Large intestine (tissue), 3 donors: ENCODE measurements at regions not wholly inside any gene's neighbourhood (a gene's known extent, or its start where the extent isn't known, plus 50 kb on each side); places are given as distances from the start of the nearest gene placed in this dataset.

Source experiments
- DNase-seq, 2 donors: peaks; one replicate each; pipeline versions ENCODE4 v3.0.0 to v3.0.0-alpha.2; 2013
- H3K27ac ChIP-seq: one replicate; pipeline ENCODE4 v1.5.1; 2013; ENCODE audit warnings: low read length
- H3K27me3 ChIP-seq: 2 replicates; pipeline ENCODE4 v1.6.1; 2013; ENCODE audit warnings: low read length; ENCODE audit not compliant: control insufficient read depth, insufficient read depth
- H3K36me3 ChIP-seq: 2 replicates; pipeline ENCODE4 v1.6.1; 2013; ENCODE audit warnings: low read length; ENCODE audit not compliant: control insufficient read depth, insufficient read depth
- H3K4me1 ChIP-seq: one replicate; pipeline ENCODE4 v1.6.1; 2013; ENCODE audit warnings: low read length; ENCODE audit not compliant: control insufficient read depth, insufficient read depth
- H3K4me3 ChIP-seq: one replicate; pipeline ENCODE4 v1.5.1; 2013; ENCODE audit warnings: low read length
- H3K9me3 ChIP-seq: one replicate; pipeline ENCODE4 v1.6.1; 2013; ENCODE audit warnings: mild to moderate bottlenecking, low read depth, low read length, moderate library complexity; ENCODE audit not compliant: control insufficient read depth
- WGBS: methylation state at CpG from one replicate; pipeline ENCODE4 v1.1.5; 2013; ENCODE audit warnings: low lambda C conversion rate; ENCODE audit not compliant: insufficient coverage; 5-methylcytosine and 5-hydroxymethylcytosine counted together

DNA sequence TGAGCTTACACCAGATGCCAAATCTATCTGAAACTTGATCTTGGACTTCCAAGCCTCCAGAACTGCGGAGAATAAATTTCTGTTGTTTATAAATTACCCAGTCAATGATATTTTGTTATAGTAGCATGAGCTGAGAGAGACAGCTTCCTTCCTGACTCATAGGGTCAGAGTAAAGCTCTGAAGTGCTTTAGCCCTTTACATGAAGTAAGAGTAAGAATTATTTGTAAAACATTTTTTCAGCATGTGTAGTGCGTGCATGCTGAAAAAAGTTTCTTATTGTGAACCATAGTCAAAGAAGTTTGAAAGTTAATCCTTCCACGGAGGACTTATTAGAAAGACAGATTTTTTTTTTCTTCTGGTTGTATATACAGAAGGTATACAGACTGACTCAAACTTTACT lies 172.4 kb downstream of the DMRT2 start:
- Histone ChIP-seq H3K4me3 (no peak overlapping the region), H3K27me3 (no peaks in the 10 kb centered on the region), H3K36me3 (no peaks in the 10 kb centered on the region), H3K9me3 (no peaks in the 10 kb centered on the region), H3K27ac (no peak overlapping the region), H3K4me1 (no peaks in the 10 kb centered on the region)
- 0% methylated on average over 1 of the region's 3 CpGs for WGBS
- no peak for DNase-seq

DNA sequence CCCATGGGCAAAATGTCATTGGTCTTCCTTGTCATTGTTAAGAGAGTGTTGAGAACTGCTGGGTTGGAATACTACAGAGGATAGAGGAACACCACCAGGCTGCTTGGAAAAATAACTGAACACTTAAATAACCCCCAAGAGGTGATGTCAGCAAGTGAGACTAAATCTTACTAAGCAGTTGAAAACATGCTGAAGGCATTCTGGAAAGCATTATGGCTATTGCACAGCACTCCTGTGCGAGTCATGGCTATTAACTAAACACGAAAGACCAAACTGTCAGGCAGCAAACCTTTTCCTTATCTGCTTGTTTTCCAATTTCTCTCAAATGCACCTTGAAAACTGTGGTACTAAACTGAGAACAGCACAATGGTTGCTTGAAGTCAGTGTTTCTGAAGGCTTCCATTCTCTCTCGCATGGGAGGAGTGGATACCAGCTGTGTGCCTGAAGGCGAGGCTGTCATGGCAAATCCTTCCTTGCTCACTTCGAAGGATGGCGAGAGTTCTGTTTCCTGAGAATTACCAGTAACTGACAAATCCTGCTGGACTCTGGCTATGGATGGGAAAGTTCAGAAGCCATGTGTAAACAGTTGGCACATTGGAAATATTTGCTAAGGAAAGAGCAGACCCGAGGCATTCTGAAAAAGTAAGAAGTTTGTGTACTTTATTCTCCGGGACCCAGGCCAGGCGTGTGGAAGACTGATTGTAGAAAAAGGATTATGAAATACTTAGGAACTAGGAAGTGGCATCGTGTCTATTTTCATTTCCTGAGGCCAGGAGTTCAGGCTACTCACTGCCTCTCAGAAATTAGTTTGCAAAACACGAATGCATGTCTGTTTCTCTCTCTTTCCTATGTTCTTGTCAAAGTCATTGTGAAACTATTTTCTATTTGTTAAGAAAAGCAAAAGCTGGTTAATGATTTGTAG lies 182.1 kb downstream of the DMRT2 start:
- H3K36me3 ChIP-seq, result no peaks in the 10 kb centered on the region
- H3K27me3 ChIP-seq, result no peaks in the 10 kb centered on the region
- WGBS, result 40% methylated on average over 2 of the region's 11 CpGs
- no peaks in the 10 kb centered on the region for H3K9me3 ChIP-seq
- DNase-seq, result peak; percentile 57 to 75
- peak overlapping the region; percentile 30 for H3K27ac ChIP-seq
- no peak overlapping the region for H3K4me3 ChIP-seq
- H3K4me1 ChIP-seq, result no peaks in the 10 kb centered on the region

DNA sequence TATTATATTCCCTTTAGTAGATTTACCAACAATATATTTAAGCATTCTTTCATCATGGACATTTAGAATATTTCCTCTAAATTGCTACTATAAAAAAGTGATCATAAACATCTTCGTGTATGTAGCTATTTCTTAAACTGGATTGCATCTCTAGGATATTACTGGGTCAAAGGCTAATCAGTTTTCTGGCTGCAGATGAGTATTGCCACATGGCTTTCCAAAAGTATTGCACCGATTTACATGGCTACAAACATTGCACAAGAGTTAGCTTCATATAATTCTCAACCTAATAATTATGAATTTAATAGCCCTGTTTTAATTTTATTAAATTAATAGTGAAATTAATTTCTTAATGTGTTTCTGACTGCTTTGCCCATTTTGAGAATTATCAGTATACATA lies 183.4 kb downstream of the DMRT2 start:
- no peaks in the 10 kb centered on the region for H3K36me3 ChIP-seq
- H3K4me1 ChIP-seq, result no peaks in the 10 kb centered on the region
- H3K4me3 ChIP-seq, result no peak overlapping the region
- no peaks in the 10 kb centered on the region for H3K27me3 ChIP-seq
- no peak for DNase-seq
- H3K9me3 ChIP-seq, result no peaks in the 10 kb centered on the region
- no CpG with 5 or more reads among the region's 2 CpGs for WGBS
- no peak overlapping the region for H3K27ac ChIP-seq

DNA sequence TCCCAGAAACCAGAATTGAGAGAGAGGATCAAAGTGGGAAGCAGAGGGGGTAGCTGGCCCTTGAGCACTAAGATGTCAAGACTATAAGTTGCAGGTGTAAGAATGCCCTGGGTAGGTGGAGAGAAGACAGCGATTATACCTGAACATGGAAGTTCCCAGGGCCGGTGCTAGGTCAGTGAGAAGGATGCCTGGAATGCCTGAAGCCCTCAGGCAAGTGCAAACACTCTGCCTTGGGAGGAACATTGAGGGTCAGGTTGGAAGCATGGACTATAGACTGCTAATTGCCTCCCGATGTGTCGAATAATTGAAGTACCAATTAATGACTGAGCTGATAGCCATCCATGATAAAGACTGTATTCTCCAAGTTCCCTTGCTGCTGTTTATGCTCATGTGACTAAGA lies 185.5 kb downstream of the DMRT2 start:
- 100% methylated on average over 2 of the region's 4 CpGs for WGBS

DNA sequence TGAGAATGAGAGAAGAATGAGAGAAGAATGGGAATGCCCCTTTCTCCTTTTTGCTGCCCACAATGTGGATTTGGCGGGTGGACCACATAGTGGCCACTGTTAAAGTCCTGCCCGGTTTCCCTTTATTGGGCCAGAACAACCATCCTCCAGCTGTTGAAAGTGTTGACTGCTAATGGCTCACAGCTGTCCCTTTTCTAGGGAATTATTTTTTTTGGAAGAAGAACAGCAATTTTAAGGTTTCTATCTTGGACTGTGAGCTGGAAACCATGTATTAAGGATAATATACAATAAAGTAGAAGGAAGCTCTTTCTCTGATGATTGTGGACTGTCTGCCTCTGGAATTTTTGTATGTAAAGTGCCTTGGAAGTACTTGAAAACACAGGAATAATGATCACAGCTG lies 185.9 kb downstream of the DMRT2 start:
- Histone ChIP-seq H3K9me3 (no peaks in the 10 kb centered on the region), H3K4me1 (no peaks in the 10 kb centered on the region), H3K36me3 (no peaks in the 10 kb centered on the region), H3K27ac (no peak overlapping the region), H3K27me3 (no peaks in the 10 kb centered on the region), H3K4me3 (no peak overlapping the region)
- WGBS, result no CpG with 5 or more reads among the region's 2 CpGs
- DNase-seq, result no peak

More for the DNA sequence above, 185.5 kb downstream of the DMRT2 start:
- DNase-seq, result no peak
- H3K4me1 ChIP-seq, result no peaks in the 10 kb centered on the region
- no peak overlapping the region for H3K27ac ChIP-seq
- no peaks in the 10 kb centered on the region for H3K27me3 ChIP-seq
- no peak overlapping the region for H3K4me3 ChIP-seq
- H3K9me3 ChIP-seq, result no peaks in the 10 kb centered on the region
- no peaks in the 10 kb centered on the region for H3K36me3 ChIP-seq

DNA sequence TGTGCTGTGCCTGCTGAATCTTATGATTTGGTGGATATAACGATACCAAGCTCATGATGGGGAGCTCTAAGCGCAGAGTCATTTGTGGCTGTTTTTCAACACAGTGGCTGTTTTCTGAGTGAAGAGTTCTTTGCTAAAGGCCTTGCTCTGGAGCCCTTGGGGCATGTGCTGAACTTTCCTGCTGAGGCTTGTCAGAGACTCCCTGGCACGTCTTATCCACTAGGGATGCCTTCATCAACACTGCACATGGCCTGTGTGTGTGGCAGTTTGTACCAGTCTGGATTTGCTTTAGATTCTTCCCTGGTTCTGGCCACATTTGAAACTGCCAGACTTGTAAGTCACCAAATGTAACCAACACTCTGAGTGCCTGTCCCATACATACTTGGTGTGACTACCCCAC lies 188.2 kb downstream of the DMRT2 start:
- Histone ChIP-seq H3K36me3 (no peaks in the 10 kb centered on the region), H3K27ac (no peak overlapping the region), H3K9me3 (no peaks in the 10 kb centered on the region), H3K4me3 (no peak overlapping the region), H3K27me3 (no peaks in the 10 kb centered on the region), H3K4me1 (no peaks in the 10 kb centered on the region)
- no peak for DNase-seq
- WGBS, result no CpG with 5 or more reads among the region's 3 CpGs

DNA sequence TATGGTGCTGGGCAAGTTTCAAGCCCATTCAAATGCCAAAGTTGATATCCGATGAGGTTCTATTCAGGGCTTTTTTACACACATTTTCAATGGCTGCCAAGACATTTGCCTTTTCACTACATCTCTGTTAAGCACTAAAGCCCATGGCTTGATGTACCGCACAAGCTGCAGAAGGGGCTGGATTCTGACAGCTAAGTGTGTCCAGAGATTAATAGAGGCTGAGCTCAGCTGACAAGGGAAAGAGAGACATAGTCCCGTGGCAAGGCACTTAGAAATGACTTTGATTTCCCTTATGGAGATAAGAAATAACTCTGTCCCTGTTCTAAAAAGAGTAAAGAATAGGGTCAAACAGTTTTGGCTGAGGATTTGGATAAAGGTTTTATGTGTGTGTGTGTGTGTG lies 198.6 kb downstream of the DMRT2 start:
- no peak for DNase-seq
- Histone ChIP-seq H3K4me3 (no peak overlapping the region), H3K36me3 (no peaks in the 10 kb centered on the region), H3K4me1 (no peaks in the 10 kb centered on the region), H3K27ac (no peak overlapping the region), H3K9me3 (no peaks in the 10 kb centered on the region), H3K27me3 (no peaks in the 10 kb centered on the region)
- WGBS, result no CpG with 5 or more reads among the region's 3 CpGs

DNA sequence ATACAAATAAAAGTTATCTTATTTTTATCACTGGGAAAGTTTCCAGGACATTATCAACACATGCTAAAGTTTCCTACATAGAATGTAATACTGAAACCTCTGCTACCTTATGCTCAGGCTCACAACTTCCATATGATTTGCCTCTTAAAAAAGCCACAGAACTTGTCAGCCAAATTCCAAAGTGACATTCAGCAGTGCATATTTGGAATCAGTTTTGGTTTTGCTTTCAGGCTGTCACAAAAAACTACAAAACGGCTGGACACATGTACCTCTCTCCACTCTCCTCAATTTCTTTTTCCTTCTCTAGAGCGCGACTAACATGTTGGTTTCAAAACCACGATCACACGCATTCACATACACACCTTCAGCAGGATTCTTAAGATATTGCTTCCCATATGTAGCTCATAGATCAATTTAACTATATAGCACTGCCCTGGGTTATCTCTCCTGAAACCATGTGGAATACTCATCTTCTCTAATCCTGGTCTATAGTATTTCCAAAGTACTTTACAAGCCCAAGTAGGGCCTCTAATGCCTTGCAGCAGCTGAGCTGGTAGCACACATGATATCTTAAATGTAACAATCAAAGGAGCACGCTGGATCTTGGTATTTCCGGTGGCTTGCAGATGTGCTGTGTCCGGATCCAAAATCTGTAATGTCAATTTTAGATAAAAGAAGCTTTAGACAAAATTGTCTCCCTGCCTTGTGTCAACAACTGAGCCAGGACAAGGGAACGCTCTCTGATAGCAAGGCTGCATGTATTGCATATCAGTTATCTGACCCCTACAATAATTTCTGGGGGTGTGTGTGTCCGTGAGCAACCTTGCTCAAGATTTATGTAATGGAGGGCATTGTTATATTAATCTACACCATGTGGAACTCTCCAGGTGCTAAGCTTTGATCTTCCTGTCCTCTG lies 203.2 kb downstream of the DMRT2 start:
- Histone ChIP-seq H3K4me3 (no peak overlapping the region), H3K9me3 (no peaks in the 10 kb centered on the region), H3K4me1 (no peaks in the 10 kb centered on the region), H3K27ac (no peak overlapping the region), H3K27me3 (no peaks in the 10 kb centered on the region), H3K36me3 (no peaks in the 10 kb centered on the region)
- DNase-seq, result peak in 1 of 2 donors; percentile 11
- 79% methylated on average over 4 of the region's 10 CpGs for WGBS

DNA sequence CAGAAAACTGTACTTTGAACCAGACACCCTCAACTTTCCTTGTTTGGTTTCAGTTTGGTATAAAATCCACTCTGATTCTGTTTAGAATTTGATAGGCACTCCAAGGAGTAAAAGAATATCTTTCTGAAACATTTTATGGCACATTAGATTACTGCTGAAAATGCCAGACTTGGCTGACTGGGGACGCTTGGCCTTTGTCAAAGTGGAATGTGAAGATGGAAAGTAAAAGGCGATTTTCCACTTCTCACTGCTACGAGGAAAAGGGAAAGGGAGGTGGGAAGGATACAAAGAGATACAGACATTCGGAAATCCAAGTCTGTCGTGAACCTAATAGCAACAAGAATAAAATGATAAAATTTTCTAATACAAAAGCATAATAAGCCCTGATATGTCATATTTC lies 203.9 kb downstream of the DMRT2 start:
- WGBS, result 0% methylated on average over 1 of the region's 5 CpGs
- no peaks in the 10 kb centered on the region for H3K4me1 ChIP-seq

DNA sequence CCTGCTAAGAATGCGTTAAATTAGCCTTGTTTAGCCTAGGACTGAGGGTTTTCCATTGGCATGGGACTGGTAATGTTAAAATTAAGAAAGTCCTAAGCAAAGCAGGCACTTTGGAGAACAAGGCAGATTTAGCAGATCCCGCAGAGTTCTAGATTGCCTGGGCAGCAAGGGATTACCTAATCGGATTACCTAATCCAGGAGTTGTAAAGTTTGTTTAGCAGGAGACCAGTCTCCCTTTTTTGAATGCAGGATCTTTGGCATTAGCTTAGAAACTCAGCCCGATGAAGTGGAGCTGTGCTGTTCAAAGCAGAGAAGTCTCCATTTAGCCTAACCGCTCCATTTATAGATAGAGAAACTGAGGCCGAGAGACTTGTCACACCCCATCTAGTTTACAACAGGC lies 206.0 kb downstream of the DMRT2 start:
- DNase-seq, result no peak
- 100% methylated on average over 1 of the region's 6 CpGs for WGBS

More for the DNA sequence above, 203.9 kb downstream of the DMRT2 start:
- DNase-seq, result peak in 1 of 2 donors; percentile 16
- Histone ChIP-seq H3K9me3 (no peaks in the 10 kb centered on the region), H3K27me3 (no peaks in the 10 kb centered on the region), H3K36me3 (no peaks in the 10 kb centered on the region), H3K4me3 (no peak overlapping the region), H3K27ac (no peak overlapping the region)

More for the DNA sequence above, 206.0 kb downstream of the DMRT2 start:
- H3K27me3 ChIP-seq, result no peaks in the 10 kb centered on the region
- no peaks in the 10 kb centered on the region for H3K9me3 ChIP-seq
- H3K27ac ChIP-seq, result no peak overlapping the region
- H3K4me1 ChIP-seq, result no peaks in the 10 kb centered on the region
- H3K4me3 ChIP-seq, result no peak overlapping the region
- no peaks in the 10 kb centered on the region for H3K36me3 ChIP-seq
